Esophagus squamous epithelium (tissue), 4 donors: ENCODE measurements at regions not wholly inside any gene's neighbourhood (a gene's known extent, or its start where the extent isn't known, plus 50 kb on each side); places are given as distances from the start of the nearest gene placed in this dataset.

ENCODE experiments used
- CTCF ChIP-seq, 6 experiments: fragments of 450-650 bp in 4 of 6; fragments of 200-600 bp in 2 of 6; sonication (generic) in 2 of 6; IDR thresholded peaks; one replicate each; pipeline ENCODE4 v1.5.1; 2016 to 2019; ENCODE audit warnings: antibody characterized with exemption in 6 of 6, mild to moderate bottlenecking in 4 of 6, moderate library complexity in 4 of 6
- POLR2A ChIP-seq, 4 donors: fragments of 450-650 bp; IDR thresholded peaks; one replicate each; pipeline ENCODE4 v1.6.1; 2017; ENCODE audit warnings: antibody characterized with exemption in 4 of 4, mild to moderate bottlenecking in 4 of 4, moderate library complexity in 3 of 4

- TF ChIP-seq CTCF (IDR thresholded peaks at IDR 0.05): no peak
- TF ChIP-seq POLR2A (IDR thresholded peaks at IDR 0.05): no peak
Measured at GRCh38 chr4:174045381-174045780, 238.1 kb downstream of the FBXO8 start.
